ENCODE measurements at regions not wholly inside any gene's neighbourhood (a gene's known extent, or its start where the extent isn't known, plus 50 kb on each side); places are given as distances from the start of the nearest gene placed in this dataset.

DNA sequence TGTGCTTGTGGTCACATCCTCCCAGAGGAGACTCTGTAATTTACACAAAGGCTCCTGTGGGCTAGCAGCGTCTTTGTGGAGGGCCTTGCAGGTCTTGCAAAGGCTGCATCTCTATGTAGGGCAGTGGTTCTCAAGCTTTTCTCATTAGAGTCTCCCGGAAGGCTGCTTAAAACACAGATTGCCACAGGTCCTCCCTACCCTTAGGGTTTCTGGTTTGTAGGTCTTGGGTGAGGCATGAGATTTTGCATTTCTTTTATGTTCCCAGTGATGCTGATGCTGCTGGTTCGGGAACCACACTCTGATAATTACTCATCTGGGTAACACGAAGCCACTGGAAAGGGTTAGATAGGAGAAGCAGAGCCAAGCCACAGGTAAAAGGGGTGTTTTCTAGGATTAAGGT, 151.3 kb upstream of the ZBED5 start:
- Histone ChIP-seq H3K4me3 (no peak overlapping the region), H3K36me3 (no peaks in the 10 kb centered on the region), H3K9me3 (no peaks in the 10 kb centered on the region), H3K4me1 (peaks cover 6 to 9% (median 9%) of the 10 kb centered on the region in 4 donors), H3K27me3 (no peaks in the 10 kb centered on the region), H3K27ac (replicated peaks in 1 of 4) (no peak overlapping the region)
- TF ChIP-seq POLR2A (IDR thresholded peaks at IDR 0.05; ENCODE audit: low read depth) (no peak), EP300 (IDR thresholded peaks at IDR 0.05) (no peak), CTCF (IDR thresholded peaks at IDR 0.05) (no peak), POLR2AphosphoS5 (IDR thresholded peaks at IDR 0.05) (no peak)
- 73% methylated on average over 4 of the region's 4 CpGs for WGBS
- intact Hi-C loops (cut with DNase I): no loop called here
- DNase-seq (ENCODE audit: extremely low spot score): no peak

GRCh38 chr11:11004069-11004468, 146.2 kb upstream of the ZBED5 start:
- no peaks in the 10 kb centered on the region for H3K36me3 ChIP-seq
- 25% methylated on average over 1 of the region's 1 CpG for WGBS
- H3K4me3 ChIP-seq: no peak overlapping the region
- H3K9me3 ChIP-seq: no peaks in the 10 kb centered on the region
- no peak for DNase-seq (ENCODE audit: extremely low spot score)
- intact Hi-C loops (cut with DNase I): no loop called here
- H3K27ac ChIP-seq (replicated peaks in 1 of 4): no peak overlapping the region
- no peak for TF ChIP-seq POLR2A (IDR thresholded peaks at IDR 0.05; ENCODE audit: low read depth)
- TF ChIP-seq POLR2AphosphoS5 (IDR thresholded peaks at IDR 0.05): no peak
- no peak for TF ChIP-seq CTCF (IDR thresholded peaks at IDR 0.05)
- TF ChIP-seq EP300 (IDR thresholded peaks at IDR 0.05): no peak
- peaks cover 0 to 11% (median 9%) of the 10 kb centered on the region in 4 donors for H3K4me1 ChIP-seq
- H3K27me3 ChIP-seq: no peaks in the 10 kb centered on the region

GRCh38 chr11:11003226-11003625, 145.4 kb upstream of the ZBED5 start:
- no peak for TF ChIP-seq EP300 (IDR thresholded peaks at IDR 0.05)
- no peak for TF ChIP-seq POLR2AphosphoS5 (IDR thresholded peaks at IDR 0.05)
- TF ChIP-seq CTCF (IDR thresholded peaks at IDR 0.05): no peak
- H3K27me3 ChIP-seq: no peaks in the 10 kb centered on the region
- no peak for DNase-seq (ENCODE audit: extremely low spot score)
- no peaks in the 10 kb centered on the region for H3K36me3 ChIP-seq
- intact Hi-C loops (cut with DNase I): no loop called here
- 82% methylated on average over 3 of the region's 3 CpGs for WGBS
- H3K4me1 ChIP-seq: peaks cover 0 to 11% (median 9%) of the 10 kb centered on the region in 4 donors
- no peak overlapping the region for H3K4me3 ChIP-seq
- H3K9me3 ChIP-seq: no peaks in the 10 kb centered on the region
- H3K27ac ChIP-seq (replicated peaks in 1 of 4): no peak overlapping the region

- intact Hi-C loops (cut with DNase I): no loop called here
- H3K4me1 ChIP-seq: peaks cover 0 to 11% (median 9%) of the 10 kb centered on the region in 4 donors
- DNase-seq (ENCODE audit: extremely low spot score): no peak
- no peaks in the 10 kb centered on the region for H3K27me3 ChIP-seq
- no peak overlapping the region for H3K4me3 ChIP-seq
- no peaks in the 10 kb centered on the region for H3K9me3 ChIP-seq
- no peak overlapping the region for H3K27ac ChIP-seq (replicated peaks in 1 of 4)
- H3K36me3 ChIP-seq: no peaks in the 10 kb centered on the region
- 46% methylated on average over 7 of the region's 7 CpGs for WGBS
- TF ChIP-seq POLR2A (IDR thresholded peaks at IDR 0.05; ENCODE audit: low read depth) (no peak), CTCF (IDR thresholded peaks at IDR 0.05) (peak in 1 of 3 experiments; percentile 23), POLR2AphosphoS5 (IDR thresholded peaks at IDR 0.05) (no peak), EP300 (IDR thresholded peaks at IDR 0.05) (no peak)
These were observed 142.9 kb upstream of the ZBED5 start for GRCh38 chr11:11000579-11001283.

- no peak for DNase-seq (ENCODE audit: extremely low spot score)
- 80% methylated on average over 5 of the region's 5 CpGs for WGBS
These were observed 140.8 kb upstream of the ZBED5 start for GRCh38 chr11:10998674-10999073.

More at GRCh38 chr11:10998674-10999073, 140.8 kb upstream of the ZBED5 start:
- H3K27me3 ChIP-seq: no peaks in the 10 kb centered on the region
- H3K4me3 ChIP-seq: no peak overlapping the region
- no peaks in the 10 kb centered on the region for H3K36me3 ChIP-seq
- TF ChIP-seq CTCF (IDR thresholded peaks at IDR 0.05) (no peak), EP300 (IDR thresholded peaks at IDR 0.05) (no peak), POLR2AphosphoS5 (IDR thresholded peaks at IDR 0.05) (no peak), POLR2A (IDR thresholded peaks at IDR 0.05; ENCODE audit: low read depth) (no peak)
- H3K27ac ChIP-seq (replicated peaks in 1 of 4): no peak overlapping the region
- intact Hi-C loops (cut with DNase I): no loop called here
- H3K9me3 ChIP-seq: no peaks in the 10 kb centered on the region
- peaks cover 0 to 11% (median 9%) of the 10 kb centered on the region in 4 donors for H3K4me1 ChIP-seq

Measured in esophagus muscularis mucosa (tissue), 4 donors.